ENCODE measurements at regions not wholly inside any gene's neighbourhood (a gene's known extent, or its start where the extent isn't known, plus 50 kb on each side); places are given as distances from the start of the nearest gene placed in this dataset.

DNA sequence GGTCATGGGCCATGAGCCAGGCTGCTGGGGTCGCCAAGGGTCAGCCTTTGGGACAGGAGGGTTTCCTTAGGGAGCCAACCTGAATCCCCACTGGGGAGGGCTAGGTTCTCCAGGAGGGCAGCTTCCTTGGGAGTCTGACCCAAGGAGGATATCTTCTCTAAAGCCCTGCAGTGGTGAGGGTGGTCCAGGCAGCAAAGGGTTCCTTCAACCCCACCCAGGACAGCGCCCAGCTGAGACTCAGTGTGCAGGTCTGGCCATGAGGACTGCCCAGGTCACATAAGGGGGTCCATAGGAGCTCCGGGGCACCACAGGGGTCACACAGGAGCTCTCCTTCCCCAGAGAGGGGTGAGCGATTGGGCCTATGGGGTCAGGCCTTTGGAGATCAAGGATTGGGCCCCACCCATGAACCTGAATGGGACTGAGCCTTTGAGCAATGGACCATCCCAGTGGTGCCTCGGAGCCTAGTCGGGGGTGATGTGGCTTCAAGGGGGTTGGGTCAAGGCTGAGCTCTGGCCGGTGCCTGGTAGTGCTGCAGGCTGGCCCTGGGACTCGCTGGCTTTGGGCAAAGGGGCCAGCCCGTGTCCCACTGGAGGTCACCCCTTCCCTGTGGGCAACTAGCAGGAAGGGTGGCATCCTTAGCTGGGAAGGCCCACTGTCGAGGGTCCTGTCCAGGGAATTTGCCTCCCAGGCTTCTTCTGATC, 216.5 kb downstream of the SNRPN start:
- TF ChIP-seq POLR2A (IDR thresholded peaks at IDR 0.05; ENCODE audit: low read depth, low read length) (no peak), TAF1 (IDR thresholded peaks at IDR 0.05; ENCODE audit: borderline replicate concordance, low read depth, low read length) (no peak), POLR2AphosphoS5 (IDR thresholded peaks at IDR 0.05; ENCODE audit: low read depth, low read length) (no peak)
